HG03575 (cell line): ENCODE measurements at regions not wholly inside any gene's neighbourhood (a gene's known extent, or its start where the extent isn't known, plus 50 kb on each side); places are given as distances from the start of the nearest gene placed in this dataset.
A peak's percentile ranks its signal among the peaks of the same experiment; 100 is the strongest.
"Not testable (repeated sequence)": the region's sequence is repeated elsewhere in the genome, so short reads cannot be mapped to it uniquely, and the experiment has no call there.

Source experiments
- ATAC-seq: cut with Tn5 transposase; IDR thresholded peaks from one replicate; pipeline ENCODE4 v1.9.1; 2021; ENCODE audit not compliant: unreplicated experiment, insufficient number of reproducible peaks, low FRiP score; ENCODE audit errors: extremely low read depth

DNA sequence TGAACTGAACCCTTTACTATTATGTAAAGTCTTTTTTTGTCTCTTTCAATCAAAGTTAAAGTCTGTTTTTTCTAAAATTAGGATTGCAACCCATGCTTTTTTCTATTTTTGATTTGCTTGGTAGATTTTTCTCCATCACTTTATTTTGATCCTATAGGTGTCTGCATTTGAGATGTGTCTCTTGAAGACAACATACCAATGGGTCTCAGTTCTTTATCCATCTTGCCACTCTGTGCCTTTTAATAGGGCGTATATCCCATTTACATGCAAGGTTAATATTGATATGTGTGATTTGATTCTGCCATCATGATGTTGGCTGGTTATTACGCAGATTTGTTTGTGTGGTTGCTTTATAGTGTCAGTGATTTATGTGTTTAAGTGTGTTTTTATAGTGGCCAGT is 436.0 kb upstream of the SEMA6A start:
- no peak for ATAC-seq

GRCh38 chr5:116998024-116998423 is 423.4 kb upstream of the SEMA6A start:
- no peak for ATAC-seq

DNA sequence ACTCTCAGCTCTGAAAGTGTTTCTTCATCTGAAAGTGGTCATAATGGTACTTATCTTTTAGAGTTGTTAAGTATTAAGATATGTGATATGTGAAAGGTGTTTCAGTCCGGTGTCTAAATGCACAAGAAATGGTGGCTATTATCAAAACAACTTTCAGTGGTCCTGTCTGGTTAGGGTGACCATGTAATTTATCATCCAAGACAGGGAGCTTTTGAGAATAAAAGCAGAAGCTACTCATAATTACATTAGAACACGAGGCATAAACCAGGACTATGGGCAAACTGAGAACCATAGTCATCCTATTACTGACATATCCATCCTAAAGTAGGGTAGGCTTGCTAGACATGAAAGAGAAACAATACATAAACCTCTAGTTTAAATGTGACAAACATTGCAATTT is 418.1 kb upstream of the SEMA6A start:
- ATAC-seq: no peak

DNA sequence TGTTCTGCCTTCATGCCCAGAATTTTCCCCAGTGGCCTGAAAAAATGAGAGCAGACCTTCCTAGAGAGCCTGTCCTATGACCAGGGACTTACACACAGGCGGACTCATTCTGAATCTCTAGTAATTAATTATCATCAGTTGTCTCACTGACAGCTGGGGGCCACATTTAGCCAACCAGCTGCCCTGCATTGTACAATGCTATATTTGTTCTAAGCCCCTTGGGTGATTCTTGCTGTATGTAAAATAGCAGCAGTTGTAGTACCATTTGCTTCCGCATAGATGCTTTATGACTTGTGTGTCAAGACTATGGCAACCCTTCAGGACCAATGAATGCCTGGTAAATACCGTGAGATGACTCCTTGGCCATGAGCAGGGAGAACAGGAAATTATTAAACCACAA is 415.4 kb upstream of the SEMA6A start:
- ATAC-seq: no peak

- no peak for ATAC-seq
These were observed 407.4 kb upstream of the SEMA6A start for GRCh38 chr5:116982035-116982434.

DNA sequence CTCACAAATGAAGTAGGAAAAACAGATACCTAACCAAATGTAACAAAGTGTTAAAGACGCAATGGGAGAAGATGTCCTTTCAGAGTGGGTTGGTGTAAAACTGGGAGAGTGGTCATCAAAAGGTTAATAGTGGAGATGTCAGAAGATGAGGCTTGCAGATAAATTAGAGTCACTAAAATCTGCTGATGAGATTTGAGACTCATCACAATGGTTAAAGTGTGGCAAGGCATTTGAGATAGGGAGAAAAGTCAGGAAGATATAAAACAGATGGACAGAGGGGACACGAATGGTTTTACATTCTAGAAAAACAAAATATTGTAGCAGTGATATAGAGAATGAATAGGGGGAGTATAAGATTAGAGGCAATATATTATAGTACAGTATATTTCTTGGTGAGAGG is 406.0 kb upstream of the SEMA6A start:
- no peak for ATAC-seq

DNA sequence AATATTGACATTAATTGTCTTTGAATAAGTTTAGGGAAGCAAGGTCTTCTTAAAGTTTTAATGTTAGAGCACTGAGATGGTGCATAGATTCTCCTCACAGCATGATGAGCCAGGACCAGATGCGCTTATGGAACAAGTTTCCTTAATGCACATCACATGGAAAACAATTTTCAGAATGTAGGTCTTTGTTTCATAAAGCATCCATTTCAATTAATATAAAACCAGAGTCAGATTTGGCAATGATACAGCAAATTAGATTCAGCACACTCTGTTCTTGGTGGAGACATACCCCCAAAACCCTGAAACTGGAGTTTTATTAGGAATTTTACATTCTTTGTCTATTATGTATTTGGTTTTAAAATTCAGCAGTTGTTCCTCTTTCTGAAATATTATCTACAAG is 402.1 kb upstream of the SEMA6A start:
- no peak for ATAC-seq

DNA sequence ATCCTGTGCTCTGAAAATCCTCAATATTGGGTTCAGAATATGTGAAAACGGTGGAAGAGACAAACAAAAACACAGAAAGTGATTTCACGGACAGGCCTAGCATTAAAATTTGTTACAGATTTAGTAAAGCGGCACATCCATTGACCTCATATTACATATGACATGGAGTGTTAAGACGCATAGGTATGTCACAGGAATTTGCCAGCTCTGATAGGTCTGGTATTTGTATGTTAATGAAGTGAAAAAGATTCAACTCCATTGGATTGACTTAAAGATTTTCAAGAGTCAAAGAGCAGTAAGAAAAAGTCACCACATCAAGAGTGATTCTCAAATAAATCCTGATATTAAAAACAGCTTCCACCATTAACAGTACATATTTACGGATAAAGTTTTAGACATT is 396.5 kb upstream of the SEMA6A start:
- ATAC-seq: no peak

GRCh38 chr5:116970318-116970717 is 395.7 kb upstream of the SEMA6A start:
- ATAC-seq: no peak

- no peak for ATAC-seq
These were observed 389.8 kb upstream of the SEMA6A start for GRCh38 chr5:116964438-116964837.

DNA sequence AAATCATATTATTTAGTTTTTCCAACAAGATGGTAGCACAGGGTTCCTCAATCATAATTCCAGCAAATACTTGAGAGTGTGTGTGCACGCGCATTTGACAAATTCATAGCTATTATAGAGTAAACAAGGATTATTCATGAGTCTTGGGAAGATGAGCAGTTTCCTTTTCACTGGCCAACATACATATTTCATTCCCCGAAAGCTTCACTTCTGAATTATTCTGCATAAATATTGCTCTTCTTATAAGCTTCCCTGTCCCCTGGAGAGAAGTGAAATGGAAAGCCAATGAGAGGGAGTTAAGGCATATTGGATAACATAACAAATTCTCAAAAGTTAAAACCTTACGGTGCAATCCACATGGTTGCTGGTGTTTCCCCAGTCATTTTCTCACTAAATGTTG is 386.4 kb upstream of the SEMA6A start:
- no peak for ATAC-seq

GRCh38 chr5:116959843-116960242 is 385.2 kb upstream of the SEMA6A start:
- no peak for ATAC-seq

- no peak for ATAC-seq
These were observed 378.8 kb upstream of the SEMA6A start for GRCh38 chr5:116953251-116953930.

DNA sequence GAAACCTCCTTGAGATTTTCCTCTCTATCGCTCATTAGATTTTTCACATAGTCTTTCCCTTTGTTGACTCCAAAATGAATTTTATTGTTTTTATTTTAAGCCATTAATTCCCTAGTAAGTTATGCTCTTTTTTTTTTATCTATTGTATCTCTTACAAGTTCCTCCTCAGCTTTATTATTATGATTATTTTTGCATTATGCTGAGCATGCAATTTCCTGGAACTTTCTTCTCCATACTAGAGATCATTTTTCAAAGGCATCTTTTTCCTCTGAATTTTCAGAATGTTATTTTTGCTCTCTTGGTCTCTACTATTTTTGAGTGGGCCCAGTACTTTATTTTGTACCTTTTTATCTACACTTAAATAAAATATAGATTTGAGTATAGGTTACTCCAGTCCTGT is 376.6 kb upstream of the SEMA6A start:
- ATAC-seq: no peak

DNA sequence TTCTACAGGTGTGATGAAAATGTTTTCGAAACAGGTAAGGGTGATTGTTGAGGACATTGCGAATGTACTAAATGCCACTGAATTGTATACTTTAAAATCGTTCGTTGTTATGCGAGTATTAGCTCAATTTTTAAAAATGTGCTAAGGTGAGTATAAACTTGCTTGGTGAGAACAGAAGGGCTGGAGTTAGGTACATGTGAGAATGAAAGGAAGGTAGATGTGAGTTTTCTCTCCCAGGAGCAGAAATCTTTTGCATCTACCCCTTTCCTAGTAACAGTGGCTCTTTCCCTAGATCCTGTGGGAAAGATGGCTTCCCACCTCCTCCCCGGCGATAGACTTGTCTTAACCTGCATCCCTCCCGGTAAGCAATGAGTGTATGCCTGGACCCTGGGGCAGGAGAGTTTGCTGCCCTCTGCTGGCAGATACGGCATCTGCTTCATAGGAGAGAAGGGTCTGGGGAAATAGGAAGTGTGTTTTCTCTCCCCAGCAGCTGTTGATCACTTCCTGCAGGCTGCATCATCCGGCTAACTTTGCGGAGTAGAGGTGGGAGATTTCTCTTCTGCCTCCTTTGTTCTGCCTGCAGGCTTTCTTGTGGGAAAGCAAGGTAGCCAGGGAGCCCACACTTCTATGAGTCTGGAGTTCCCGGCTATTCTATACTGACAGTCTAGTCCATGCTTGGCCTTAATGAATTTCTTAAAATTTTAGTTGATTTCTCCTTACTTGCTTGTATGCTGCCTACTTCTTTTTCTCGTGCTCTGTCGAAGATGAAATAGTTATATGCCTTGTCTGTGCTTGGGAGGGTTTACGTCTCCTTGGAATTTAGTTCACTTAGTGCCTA is 373.3 kb upstream of the SEMA6A start:
- ATAC-seq: peak; percentile 95

- ATAC-seq: not testable (repeated sequence)
These were observed 371.2 kb upstream of the SEMA6A start for GRCh38 chr5:116945613-116946382.

DNA sequence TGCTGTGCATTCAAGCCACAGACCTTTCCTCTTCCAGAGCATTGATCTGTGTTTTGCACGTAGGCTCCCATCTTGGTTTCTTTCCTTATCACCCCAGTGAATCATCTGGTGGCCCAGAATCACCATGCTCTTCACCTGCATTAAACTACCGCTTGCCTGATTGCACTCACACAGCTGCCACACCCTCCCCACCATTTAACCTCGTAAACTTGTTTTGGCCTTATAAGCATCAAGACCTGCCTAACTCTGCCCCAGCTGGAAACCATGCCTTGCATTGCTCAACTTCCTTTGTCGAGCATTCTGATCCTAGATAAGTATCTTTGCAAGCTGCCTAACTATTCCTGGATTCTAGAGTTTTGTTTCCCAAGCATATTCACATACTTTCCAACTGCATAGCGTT is 369.6 kb upstream of the SEMA6A start:
- ATAC-seq: no peak

GRCh38 chr5:116942622-116943021 is 368.0 kb upstream of the SEMA6A start:
- no peak for ATAC-seq

DNA sequence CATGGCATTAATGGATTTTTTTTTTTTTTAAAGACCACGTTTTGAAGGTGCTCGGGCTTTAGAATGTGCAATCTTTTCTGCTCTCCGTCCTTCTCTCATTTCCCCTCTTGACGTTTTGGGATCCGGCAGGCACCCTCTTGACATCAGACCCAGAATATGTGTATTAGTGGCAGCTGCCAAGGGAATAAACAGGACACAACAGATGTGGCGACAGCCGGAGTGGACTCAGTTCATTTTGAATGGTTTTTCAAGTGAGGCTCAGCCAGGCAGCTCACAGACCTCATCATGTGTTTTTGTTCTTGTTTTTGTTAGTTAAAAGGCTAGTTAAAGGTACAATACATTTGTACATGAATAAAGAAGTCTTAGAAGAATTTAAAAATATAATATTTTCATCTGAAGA is 365.0 kb upstream of the SEMA6A start:
- ATAC-seq: no peak

- no peak for ATAC-seq
These were observed 363.9 kb upstream of the SEMA6A start for GRCh38 chr5:116938488-116938887.
